HUES6 (cell line): ENCODE measurements at regions not wholly inside any gene's neighbourhood (a gene's known extent, or its start where the extent isn't known, plus 50 kb on each side); places are given as distances from the start of the nearest gene placed in this dataset.

ENCODE experiments used
- H3K27ac ChIP-seq: 2 replicates; pipeline ENCODE4 v1.7.0; 2013; ENCODE audit warnings: low read depth, mild to moderate bottlenecking, low read length, inconsistent platforms
- H3K27me3 ChIP-seq: 2 replicates; pipeline ENCODE4 v1.6.1; 2013; ENCODE audit warnings: low read length; ENCODE audit not compliant: control insufficient read depth, insufficient read depth
- H3K36me3 ChIP-seq: 2 replicates; pipeline ENCODE4 v1.6.1; 2013; ENCODE audit warnings: low read length; ENCODE audit not compliant: control insufficient read depth, insufficient read depth
- H3K4me1 ChIP-seq: 2 replicates; pipeline ENCODE4 v1.6.1; 2013; ENCODE audit warnings: low read length; ENCODE audit not compliant: control insufficient read depth, insufficient read depth
- H3K4me3 ChIP-seq: 2 replicates; pipeline ENCODE4 v1.5.1; 2013; ENCODE audit warnings: low read depth, low read length
- H3K9ac ChIP-seq: one replicate; pipeline ENCODE4 v1.6.1; 2013; ENCODE audit warnings: mild to moderate bottlenecking, low read length
- H3K9me3 ChIP-seq: 2 replicates; pipeline ENCODE4 v1.6.1; 2013; ENCODE audit warnings: low read depth, low read length; ENCODE audit not compliant: control insufficient read depth, insufficient read depth

DNA sequence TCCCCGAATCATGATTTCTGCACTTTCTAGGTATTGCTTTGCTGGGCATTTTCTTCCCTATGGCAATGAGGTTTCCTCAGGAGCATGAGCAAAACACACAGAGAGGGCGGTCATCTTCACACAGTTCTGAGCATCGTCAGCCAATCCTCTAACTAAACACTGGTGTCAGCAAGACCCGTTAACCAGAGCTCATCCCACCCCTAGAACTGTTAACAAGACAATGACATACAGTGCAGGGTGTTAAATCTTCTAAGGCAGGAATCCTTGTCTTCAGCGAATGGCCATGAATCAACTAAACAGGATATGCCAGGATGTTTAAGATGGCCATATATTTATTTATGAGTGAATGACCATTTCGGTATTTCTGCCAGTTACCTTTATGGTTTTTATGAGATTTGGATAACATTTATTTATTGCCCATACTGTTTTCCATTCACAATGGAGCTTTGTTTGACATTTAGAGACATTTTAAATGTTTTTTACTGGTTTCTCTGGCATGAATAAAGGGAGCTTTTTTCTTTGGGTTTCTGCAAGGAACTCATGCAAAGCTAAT is 411.5 kb upstream of the PROK2 start:
- Histone ChIP-seq H3K36me3 (no peaks in the 10 kb centered on the region), H3K9ac (no peak overlapping the region), H3K27ac (no peak overlapping the region), H3K9me3 (peaks cover 20% of the 10 kb centered on the region), H3K27me3 (no peaks in the 10 kb centered on the region), H3K4me1 (peaks cover 10% of the 10 kb centered on the region; the same call in 1 of the 2 replicates), H3K4me3 (no peak overlapping the region)

DNA sequence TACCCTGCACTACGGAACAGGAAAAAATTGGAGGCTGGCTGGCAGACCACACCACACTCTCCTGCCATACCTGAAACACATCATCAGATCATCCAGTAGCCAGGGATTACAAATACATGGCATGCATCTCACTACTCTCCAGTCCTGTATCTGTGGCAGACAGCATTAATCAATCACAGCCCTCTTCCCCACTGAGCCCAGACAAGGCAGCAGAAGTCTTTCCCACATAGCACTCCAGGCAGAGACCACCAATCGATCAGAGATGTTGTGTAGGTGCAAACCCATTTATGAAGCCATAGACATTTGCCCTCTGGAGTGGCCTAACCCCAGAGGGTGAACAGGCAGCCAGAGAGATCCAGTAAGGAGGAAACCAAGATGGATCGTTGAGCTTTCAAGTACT is 410.9 kb upstream of the PROK2 start:
- Histone ChIP-seq H3K36me3 (no peaks in the 10 kb centered on the region), H3K27me3 (no peaks in the 10 kb centered on the region), H3K9me3 (peaks cover 19% of the 10 kb centered on the region), H3K9ac (no peak overlapping the region), H3K4me1 (peaks cover 10% of the 10 kb centered on the region; the same call in 1 of the 2 replicates), H3K4me3 (no peak overlapping the region), H3K27ac (no peak overlapping the region)

DNA sequence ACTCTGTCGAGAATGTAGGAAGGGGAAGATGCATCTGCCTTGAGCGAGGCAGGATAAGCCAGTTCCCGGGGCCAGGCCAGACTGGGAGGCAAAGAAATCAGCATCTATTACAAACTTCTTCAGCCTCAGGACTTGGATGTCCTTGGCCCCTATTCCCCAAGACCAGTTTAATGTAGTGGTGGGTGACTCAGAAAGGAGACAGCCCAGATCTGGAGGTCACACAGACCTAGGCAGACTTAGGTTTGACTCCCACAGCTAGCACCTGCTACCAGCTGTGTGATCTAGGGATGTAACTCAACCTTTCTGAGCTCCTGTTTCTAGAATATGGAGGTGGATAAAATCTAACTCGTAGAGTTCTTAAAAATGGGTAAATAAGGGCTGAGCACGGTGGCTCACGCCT is 409.5 kb upstream of the PROK2 start:
- Histone ChIP-seq H3K4me3 (no peak overlapping the region), H3K4me1 (peaks cover 10% of the 10 kb centered on the region; the same call in 1 of the 2 replicates), H3K27me3 (no peaks in the 10 kb centered on the region), H3K36me3 (no peaks in the 10 kb centered on the region), H3K27ac (no peak overlapping the region), H3K9me3 (peaks cover 9% of the 10 kb centered on the region), H3K9ac (no peak overlapping the region)

DNA sequence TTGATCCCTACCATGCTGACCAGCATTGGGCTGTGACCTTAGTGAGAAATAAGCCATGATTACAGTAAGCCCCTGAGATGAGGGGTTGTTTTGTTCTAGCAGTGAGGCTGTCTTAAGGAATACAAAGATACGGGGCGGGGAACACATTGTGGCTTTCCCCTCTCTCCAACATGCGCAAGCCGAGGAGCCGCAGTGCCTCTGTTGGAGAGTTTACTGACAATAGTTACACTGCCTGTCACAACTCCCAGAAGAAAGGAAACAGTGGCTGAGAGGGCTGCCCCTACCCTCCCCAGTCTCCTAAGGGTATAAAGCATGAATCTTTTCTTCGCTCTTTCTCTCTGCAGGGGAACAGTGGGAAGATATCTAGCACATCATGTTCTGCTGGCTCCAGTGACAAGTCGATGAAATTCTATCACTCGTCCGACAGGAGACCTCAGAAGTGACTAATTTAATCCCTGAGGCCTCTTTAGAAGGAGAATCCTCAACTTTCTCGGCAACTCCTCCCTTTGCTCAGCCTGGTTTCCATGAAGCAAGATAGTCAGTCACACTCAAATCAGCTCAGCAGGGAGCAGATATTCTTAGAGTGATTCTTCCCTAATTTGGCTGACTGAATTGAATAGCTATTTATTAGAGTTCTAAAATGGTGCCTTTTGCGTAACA is 409.0 kb upstream of the PROK2 start:
- no peaks in the 10 kb centered on the region for H3K27me3 ChIP-seq
- no peak overlapping the region for H3K9ac ChIP-seq
- H3K4me3 ChIP-seq: no peak overlapping the region
- no peaks in the 10 kb centered on the region for H3K36me3 ChIP-seq
- H3K4me1 ChIP-seq: peaks cover 10% of the 10 kb centered on the region; the same call in 1 of the 2 replicates
- no peak overlapping the region for H3K27ac ChIP-seq
- peaks cover 9% of the 10 kb centered on the region for H3K9me3 ChIP-seq

DNA sequence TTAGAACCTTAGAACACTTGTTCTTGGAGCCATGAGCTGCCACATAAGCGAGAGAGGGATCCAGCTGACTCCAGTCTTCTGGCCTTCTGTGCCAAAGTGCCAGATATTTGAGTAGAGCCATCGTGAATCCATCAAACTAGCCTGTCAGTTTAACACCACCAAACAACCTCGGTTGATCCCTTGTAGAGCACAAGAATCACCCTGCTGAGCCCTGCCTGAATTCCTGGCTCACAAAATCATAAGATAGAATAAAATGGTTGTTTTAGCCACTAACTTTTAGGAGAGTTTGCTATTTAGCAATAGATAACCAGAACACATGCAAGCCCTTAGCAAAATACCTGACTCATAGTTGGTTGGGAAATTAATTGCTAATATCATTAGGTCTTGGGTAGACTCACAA is 407.6 kb upstream of the PROK2 start:
- Histone ChIP-seq H3K4me1 (peaks cover 10% of the 10 kb centered on the region; the same call in 1 of the 2 replicates), H3K9me3 (peaks cover 9% of the 10 kb centered on the region), H3K9ac (no peak overlapping the region), H3K4me3 (no peak overlapping the region), H3K27ac (no peak overlapping the region), H3K27me3 (no peaks in the 10 kb centered on the region), H3K36me3 (no peaks in the 10 kb centered on the region)

DNA sequence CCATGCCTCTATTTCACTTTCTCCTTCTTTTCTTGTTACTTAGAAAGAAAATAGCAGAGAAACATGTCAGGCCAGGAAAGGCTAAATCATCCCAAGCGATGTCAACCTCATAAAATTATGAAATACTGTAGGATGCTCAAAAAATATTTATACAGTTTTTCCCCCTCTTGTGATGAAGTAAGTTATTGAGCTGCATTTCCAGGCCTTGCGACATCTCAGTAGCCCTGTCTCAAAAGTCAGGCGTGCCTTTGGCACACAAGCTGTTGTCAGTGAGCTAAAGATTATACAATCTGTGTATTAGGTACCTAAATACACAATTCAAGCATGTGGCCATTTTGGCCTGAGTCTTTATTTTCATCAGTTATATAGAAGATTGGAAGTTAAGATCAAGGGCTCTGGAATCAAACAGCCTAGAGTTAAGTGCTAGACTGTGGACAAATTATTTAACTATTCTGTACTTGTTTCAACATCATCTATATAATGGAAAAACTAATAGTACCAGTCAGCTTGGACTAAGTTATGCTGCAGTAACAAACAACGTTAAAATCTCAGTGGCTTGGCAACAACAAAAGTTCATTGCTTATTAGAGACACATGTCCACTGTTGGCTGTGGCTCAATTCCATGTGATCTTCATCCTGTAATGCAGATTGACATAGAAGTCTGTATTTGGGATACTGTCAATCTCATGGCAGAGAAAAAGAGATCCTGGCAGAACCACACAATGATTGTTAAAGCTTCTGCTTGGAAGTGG is 406.4 kb upstream of the PROK2 start:
- peaks cover 10% of the 10 kb centered on the region; the same call in 1 of the 2 replicates for H3K4me1 ChIP-seq
- no peak overlapping the region for H3K4me3 ChIP-seq
- no peak overlapping the region for H3K27ac ChIP-seq
- H3K9ac ChIP-seq: no peak overlapping the region
- peaks cover 9% of the 10 kb centered on the region for H3K9me3 ChIP-seq
- H3K27me3 ChIP-seq: no peaks in the 10 kb centered on the region
- H3K36me3 ChIP-seq: no peaks in the 10 kb centered on the region

DNA sequence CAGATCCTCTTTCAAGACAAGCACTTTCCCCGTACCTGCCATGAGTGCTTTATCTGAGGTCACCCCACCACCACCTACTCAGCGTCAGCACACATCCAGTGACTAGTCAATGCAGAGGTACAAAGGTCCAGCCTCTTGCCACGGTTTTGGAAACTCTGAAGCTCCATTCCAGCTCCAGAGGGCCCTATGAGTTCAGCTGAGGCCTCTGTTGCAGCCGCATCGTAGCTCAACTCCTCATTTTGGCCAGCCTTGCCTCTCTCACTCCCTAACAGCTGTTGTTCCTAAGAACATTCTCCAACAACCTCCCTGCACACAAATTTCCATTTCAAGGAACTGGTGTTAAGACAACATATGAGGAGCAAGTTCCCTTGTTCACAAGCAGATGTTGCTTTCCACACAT is 405.1 kb upstream of the PROK2 start:
- no peak overlapping the region for H3K9ac ChIP-seq
- H3K4me1 ChIP-seq: peaks cover 10% of the 10 kb centered on the region; the same call in 1 of the 2 replicates
- no peaks in the 10 kb centered on the region for H3K36me3 ChIP-seq
- H3K27ac ChIP-seq: no peak overlapping the region
- no peak overlapping the region for H3K4me3 ChIP-seq
- peaks cover 9% of the 10 kb centered on the region for H3K9me3 ChIP-seq
- H3K27me3 ChIP-seq: no peaks in the 10 kb centered on the region

DNA sequence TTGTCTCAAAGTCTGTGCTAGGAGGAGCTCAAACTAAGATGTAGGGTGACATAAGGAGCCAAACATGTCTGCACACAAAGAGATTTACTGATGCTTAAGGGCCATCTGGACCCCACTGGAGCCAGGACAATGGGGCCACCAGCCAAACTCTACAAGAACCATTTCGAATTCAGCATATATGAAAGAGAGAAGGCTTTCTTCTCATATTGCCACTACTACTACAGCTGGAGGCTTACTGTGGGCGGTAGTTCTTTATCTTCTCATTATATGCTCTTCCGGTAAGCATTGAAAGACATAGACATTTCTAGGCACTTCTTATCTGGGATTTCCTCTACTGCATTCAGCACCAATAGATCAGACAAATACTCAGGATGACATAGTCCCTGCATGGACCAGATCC is 404.4 kb upstream of the PROK2 start:
- Histone ChIP-seq H3K27me3 (no peaks in the 10 kb centered on the region), H3K36me3 (no peaks in the 10 kb centered on the region), H3K9ac (no peak overlapping the region), H3K9me3 (peaks cover 9% of the 10 kb centered on the region), H3K4me1 (peaks cover 8% of the 10 kb centered on the region; the same call in 1 of the 2 replicates), H3K27ac (no peak overlapping the region), H3K4me3 (no peak overlapping the region)

DNA sequence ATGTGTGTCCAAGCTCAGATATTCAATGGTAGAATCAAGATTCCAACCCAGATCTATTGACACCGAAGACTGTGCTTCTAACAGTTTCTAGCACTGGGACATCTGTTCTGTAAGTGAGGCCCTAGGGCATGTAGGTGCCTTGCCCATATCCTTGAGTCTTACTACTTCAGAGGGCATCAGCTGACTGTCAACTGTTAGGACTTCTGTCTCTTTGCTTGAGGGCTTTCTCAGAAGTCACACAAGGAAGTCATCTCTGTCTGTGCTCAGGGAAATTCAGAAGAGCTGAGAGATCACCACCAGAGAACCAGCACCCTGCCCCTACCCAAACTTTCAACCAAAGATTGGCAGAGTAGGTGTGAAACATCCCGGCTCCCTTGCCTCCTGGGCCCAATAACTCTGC is 403.6 kb upstream of the PROK2 start:
- H3K36me3 ChIP-seq: no peaks in the 10 kb centered on the region
- H3K4me3 ChIP-seq: no peak overlapping the region
- H3K27ac ChIP-seq: no peak overlapping the region
- no peak overlapping the region for H3K9ac ChIP-seq
- peaks cover 9% of the 10 kb centered on the region for H3K9me3 ChIP-seq
- H3K27me3 ChIP-seq: no peaks in the 10 kb centered on the region
- peaks cover under 1% of the 10 kb centered on the region; the same call in 1 of the 2 replicates for H3K4me1 ChIP-seq

DNA sequence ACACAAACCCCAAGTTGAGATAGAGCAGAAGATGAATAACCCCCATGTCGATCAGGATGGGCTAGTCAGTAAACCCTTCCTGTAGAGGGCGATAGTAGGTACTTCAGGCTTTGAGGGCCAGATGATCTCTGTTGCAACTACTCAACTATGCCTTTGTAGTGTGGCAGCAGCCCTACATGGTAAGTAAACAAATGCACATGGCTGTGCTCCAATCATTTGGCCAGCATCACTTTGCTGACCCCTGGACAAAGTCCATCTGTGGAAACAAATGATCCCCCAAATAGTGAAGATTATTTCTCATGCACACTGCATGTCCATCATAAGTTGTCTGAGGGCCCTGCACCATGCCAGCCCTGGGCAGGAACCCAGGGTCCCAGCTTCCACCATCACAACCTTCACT is 402.2 kb upstream of the PROK2 start:
- Histone ChIP-seq H3K27ac (no peak overlapping the region), H3K4me3 (no peak overlapping the region), H3K36me3 (no peaks in the 10 kb centered on the region)

DNA sequence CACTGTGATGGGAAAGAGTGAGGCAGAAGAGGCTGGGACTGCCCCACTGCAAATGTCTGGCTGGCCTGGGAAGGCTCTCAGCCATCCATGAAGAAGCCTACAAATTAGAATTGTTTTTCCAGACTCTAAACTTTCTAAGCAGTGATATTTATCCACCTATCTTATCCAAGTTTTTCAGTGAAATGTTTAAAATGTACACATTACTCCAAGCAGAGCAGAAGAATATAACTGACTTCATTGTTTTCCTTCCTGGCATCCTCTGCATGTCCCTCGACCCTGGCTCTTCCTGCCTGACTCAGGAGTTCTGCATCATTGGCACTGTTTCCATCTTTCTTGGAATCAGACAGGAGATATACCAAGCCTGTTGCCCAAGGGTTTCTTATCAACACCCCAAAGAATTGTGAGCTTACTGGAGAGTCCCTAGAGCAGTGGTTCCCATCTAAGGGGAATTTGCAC is 401.5 kb upstream of the PROK2 start:
- Histone ChIP-seq H3K4me1 (no peaks in the 10 kb centered on the region; the same call in 1 of the 2 replicates), H3K27ac (no peak overlapping the region), H3K27me3 (no peaks in the 10 kb centered on the region), H3K9ac (no peak overlapping the region), H3K9me3 (no peaks in the 10 kb centered on the region), H3K36me3 (no peaks in the 10 kb centered on the region), H3K4me3 (no peak overlapping the region)

More for the DNA sequence above, 402.2 kb upstream of the PROK2 start:
- Histone ChIP-seq H3K9me3 (peaks cover 3% of the 10 kb centered on the region; the same call in 1 of the 2 replicates), H3K27me3 (no peaks in the 10 kb centered on the region), H3K9ac (no peak overlapping the region), H3K4me1 (no peaks in the 10 kb centered on the region)
